NCI-H2107 treated with DMSO at 0.1 percent for 48 hours (cell line): ENCODE measurements at regions not wholly inside any gene's neighbourhood (a gene's known extent, or its start where the extent isn't known, plus 50 kb on each side); places are given as distances from the start of the nearest gene placed in this dataset.

Experiments used
- DNase-seq: peaks from one replicate; lab custom pipeline; 2025; ENCODE audit not compliant: unreplicated experiment; lab: John Stamatoyannopoulos, UW

GRCh38 chr20:7492257-7492656 is 448.0 kb downstream of the HAO1 start:
- no peak for DNase-seq

DNA sequence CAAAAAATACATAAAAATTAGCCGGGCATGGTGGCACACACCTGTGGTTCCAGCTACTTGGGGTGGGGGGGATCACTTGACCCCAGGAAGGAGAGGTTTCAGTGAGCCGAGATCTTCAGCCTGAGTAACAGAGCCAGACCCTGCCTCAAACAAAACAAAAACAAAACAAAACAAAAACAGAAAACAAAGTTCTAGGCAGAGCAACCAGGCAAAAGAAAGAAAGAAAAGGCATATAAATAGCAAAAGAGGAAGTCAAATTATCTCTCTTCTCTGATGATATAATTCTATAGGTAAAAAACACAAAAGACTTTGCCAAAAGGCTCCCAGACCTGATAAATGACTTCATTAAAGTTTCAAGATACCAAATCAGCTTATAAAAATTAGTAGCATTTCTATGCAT is 446.9 kb downstream of the HAO1 start:
- DNase-seq: no peak

GRCh38 chr20:7496394-7496991 is 443.8 kb downstream of the HAO1 start:
- no peak for DNase-seq

- no peak for DNase-seq
Measured at GRCh38 chr20:7497985-7498384, 442.3 kb downstream of the HAO1 start.

- no peak for DNase-seq
Measured at GRCh38 chr20:7499201-7499600, 441.1 kb downstream of the HAO1 start.

DNA sequence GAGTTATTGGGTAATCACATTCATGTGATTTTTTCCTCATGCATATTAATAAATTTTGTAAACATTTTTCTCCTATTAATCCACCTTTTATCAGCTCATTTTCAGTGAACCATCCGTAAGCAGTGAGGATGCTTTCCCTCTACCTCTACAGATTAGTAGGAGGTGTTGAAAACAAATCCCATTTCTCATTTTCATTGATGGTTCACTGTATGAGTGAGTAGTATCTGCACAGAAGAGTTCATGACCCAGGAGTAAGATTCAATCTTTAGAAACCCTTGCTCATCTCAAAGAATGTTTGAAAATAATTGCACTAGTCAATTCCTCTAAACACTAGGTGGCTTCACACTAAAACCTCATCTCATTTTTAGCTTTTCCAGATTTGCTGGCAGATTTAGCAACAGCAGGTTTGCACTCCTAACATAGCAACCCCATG is 440.0 kb downstream of the HAO1 start:
- DNase-seq: no peak

DNA sequence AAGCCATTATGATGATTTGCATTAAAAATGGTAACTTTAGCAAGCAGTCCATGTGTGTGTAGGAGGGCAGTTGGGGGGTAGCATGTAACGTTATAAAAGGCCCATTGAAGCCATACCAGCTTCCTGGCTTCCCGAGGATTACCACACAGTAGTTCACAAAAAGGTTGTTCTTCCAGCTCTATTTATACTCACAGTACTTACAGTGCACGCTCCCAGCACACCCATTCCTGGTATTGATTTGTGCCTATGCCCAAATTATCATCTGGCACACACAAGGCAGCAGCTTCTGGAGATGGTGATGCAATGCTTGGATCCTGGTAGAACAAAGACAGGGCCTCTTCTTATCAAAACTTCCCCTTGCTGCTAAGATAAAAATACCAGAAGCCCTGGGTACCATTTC is 436.8 kb downstream of the HAO1 start:
- no peak for DNase-seq

DNA sequence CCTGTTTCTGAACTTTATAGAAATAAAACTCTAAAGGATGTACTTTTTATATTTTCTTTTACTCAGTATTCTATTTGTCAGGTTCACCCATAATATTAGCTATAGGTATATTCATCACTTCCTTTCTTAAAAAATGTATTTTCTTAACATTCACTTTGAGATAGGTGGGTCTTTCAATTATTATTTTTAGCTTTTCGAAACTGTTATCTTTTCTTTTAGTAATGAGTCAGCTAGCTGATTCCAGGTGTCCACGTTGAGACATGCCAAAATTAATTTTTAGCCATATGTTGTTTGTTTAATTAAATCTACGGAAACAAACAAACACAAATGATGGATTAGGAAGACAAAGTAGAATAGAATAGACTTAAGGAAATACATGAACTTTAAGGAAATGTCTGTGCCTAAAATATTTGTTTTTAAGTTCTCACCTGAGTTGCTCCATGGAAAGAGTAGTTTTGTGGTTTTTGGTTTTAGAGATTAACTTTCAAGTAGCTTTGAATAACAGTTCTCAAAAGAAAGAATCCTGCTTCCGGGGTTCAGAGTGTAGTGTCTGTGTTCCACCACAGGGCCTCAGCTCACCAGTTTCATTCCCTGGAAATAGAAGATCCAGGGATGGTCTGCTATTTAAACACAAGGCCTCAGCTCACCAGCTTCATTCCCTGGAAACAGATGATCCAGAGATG is 435.0 kb downstream of the HAO1 start:
- DNase-seq: no peak

DNA sequence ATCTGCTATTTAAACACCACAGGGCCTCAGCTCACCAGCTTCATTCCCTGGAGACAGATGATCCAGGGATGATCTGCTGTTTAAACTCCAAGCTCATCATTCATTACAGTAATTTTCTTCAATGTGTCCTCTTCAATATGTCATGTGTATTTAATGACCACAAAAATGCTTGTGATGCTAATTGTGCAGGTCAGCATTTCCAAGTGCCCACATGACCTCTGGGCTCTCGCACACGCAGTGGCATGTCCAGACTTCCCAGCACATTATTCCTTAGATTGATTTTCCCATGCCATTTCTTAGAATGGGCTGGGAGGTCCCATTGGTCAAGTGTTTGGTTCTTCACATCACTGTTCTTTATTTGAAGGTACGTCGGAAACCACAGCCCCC is 434.4 kb downstream of the HAO1 start:
- DNase-seq: no peak

GRCh38 chr20:7516621-7517111 is 423.6 kb downstream of the HAO1 start:
- DNase-seq: no peak

- DNase-seq: no peak
Measured at GRCh38 chr20:7520361-7520760, 419.9 kb downstream of the HAO1 start.

- no peak for DNase-seq
Measured at GRCh38 chr20:7523288-7523687, 417.0 kb downstream of the HAO1 start.

DNA sequence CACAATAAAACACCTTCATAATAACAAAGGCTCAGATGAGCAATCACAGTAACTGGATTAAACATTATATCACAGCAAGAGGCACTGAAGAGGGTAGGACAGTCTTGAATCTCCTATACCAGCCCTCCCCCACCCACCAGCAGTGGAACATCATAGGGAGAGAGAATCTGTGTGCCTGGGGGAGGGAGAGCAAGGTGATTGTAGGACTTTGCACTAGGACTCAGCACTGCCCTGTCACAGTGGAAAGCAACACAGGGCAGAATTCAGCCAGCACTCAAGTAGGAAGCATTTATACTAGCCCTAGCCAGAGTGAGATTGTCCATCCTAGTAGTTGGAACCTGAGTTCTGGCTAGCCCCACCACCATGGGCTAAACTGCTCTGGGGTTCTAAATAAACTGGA is 400.2 kb downstream of the HAO1 start:
- DNase-seq: no peak

- DNase-seq: no peak
Measured at GRCh38 chr20:7540923-7541322, 399.3 kb downstream of the HAO1 start.

- DNase-seq: no peak
Measured at GRCh38 chr20:7571101-7571500, 369.2 kb downstream of the HAO1 start.

DNA sequence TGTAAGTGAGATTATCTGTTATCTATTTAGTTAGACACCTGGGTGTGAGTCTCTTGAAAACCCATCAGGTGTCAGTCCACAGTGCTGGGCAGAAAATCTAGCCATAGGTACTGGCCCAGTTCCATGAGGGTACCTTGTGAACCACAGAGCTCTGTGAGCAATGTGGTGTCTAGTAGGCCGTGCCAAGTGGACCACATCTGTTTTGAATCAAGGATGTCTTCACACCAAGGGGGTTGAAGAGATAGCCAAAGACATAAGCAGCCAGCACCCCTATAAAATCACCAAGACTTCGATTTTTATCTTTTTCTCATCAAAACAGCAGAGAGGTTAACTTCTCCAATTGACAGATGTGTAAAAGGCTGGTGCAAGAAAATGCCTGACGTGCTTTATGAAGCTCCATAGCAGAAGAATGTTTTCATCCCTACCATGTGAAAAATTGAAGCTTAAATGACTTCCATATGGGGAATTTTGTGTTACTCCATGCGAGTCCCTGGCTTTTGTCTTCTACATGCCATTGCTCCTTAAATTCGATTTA is 368.7 kb downstream of the HAO1 start:
- DNase-seq: no peak

DNA sequence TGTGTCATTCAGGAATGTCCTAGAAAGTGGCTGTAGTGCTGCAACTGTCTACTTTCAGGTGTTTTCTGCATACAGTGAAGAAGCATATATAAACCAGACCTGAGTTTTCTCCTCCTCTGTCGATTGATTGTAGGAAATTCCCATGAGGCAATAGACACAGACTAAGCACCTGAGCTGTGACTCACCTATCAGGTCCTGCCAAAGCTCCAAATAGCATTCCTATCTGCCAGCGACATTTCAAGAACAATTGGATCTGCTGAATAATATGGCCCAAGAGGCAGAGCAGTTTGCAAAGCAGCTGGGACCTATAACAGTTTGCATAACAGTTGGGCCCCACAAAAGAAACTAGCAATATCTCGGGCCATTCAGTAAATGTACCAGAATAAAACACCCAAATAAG is 360.4 kb downstream of the HAO1 start:
- DNase-seq: no peak

DNA sequence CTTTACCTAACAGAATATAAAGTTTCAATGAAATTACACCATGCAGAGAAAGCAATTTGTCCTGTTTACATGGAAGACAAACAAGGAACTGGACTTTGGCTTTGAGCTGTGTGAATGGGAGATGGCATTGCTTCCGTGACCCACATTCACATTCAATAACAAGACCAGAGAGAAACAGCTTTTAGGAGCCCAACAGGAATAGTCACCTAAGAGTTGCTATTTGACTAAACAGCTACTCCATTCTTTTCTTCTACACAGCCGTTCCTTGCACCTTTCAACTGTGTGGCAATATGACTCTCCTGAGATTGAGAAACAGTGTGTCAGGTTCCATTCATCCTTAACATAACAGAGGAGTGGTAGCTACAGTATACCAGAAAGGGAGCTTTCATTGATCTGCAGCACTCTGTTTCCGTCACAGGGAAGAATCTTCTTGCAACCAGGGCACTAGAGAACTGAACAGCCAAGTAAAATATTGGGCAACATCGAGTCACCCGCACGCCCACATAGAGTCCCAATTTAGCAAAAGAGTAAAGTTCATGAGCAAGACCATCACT is 355.1 kb downstream of the HAO1 start:
- peak; percentile 23 for DNase-seq

- no peak for DNase-seq
Measured at GRCh38 chr20:7586481-7586880, 353.8 kb downstream of the HAO1 start.

DNA sequence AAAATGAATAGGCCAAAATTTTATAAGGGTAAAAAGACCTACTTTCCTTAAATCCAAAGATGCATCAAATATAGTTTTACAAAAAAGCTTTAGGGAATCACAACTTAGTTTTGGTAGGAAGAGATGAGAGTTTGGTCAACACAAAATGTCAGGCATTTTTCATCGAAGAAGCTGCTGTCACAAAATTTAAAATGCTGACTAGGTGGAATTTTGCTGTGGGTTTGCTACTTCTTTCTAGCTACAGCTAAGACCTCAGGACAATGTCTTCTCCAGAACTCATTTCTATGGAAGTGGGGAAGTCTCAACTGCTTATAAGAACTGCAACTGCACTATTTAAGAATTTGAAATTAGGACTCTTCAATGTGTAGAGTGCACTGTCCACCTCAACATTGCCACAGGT is 351.1 kb downstream of the HAO1 start:
- no peak for DNase-seq

- DNase-seq: no peak
Measured at GRCh38 chr20:7596541-7596940, 343.7 kb downstream of the HAO1 start.

- DNase-seq: no peak
Measured at GRCh38 chr20:7601431-7601830, 338.8 kb downstream of the HAO1 start.
